Heart right ventricle (tissue), 16 donors: ENCODE measurements at regions not wholly inside any gene's neighbourhood (a gene's known extent, or its start where the extent isn't known, plus 50 kb on each side); places are given as distances from the start of the nearest gene placed in this dataset.

Source experiments
- ATAC-seq, 8 donors: fragments of 200-7000 bp; cut with Tn5 transposase; one replicate each; pipeline ENCODE4 v1.9.1; 2020; ENCODE audit warnings: mild to moderate bottlenecking in 8 of 8, moderate library complexity in 8 of 8, moderate number of reproducible peaks in 1 of 8
- DNase-seq, 2 donors: peaks; one replicate each; pipeline ENCODE4 v3.0.0-alpha.2; 2020
- H3K27ac ChIP-seq, 10 donors: fragments of 200-600 bp; sonication (generic) in 2 of 10; one replicate each; pipeline versions ENCODE4 v1.5.0 to v1.8.0; 2020 to 2022; ENCODE audit warnings: mild to moderate bottlenecking in 3 of 10
- H3K27me3 ChIP-seq, 7 donors: fragments of 200-600 bp; one replicate each; pipeline ENCODE4 v1.8.0; 2021 to 2022; ENCODE audit warnings: mild to moderate bottlenecking in 2 of 7
- H3K36me3 ChIP-seq, 9 donors: fragments of 200-600 bp; sonication (generic) in 1 of 9; one replicate each; pipeline versions ENCODE4 v1.5.0 to v1.8.0; 2020 to 2022; ENCODE audit warnings: mild to moderate bottlenecking in 2 of 9
- H3K4me1 ChIP-seq, 9 donors: fragments of 200-600 bp; sonication (generic) in 1 of 9; one replicate each; pipeline versions ENCODE4 v1.5.0 to v1.8.0; 2020 to 2022; ENCODE audit warnings: mild to moderate bottlenecking in 4 of 9
- H3K4me3 ChIP-seq, 10 donors: fragments of 200-600 bp; sonication (generic) in 2 of 10; one replicate each; pipeline versions ENCODE4 v1.5.0 to v1.8.0; 2020 to 2022; ENCODE audit warnings: mild to moderate bottlenecking in 7 of 10, moderate library complexity in 2 of 10
- H3K9me3 ChIP-seq, 11 donors: fragments of 200-600 bp in 10 of 11; sonication (generic) in 2 of 11; one replicate each; pipeline versions ENCODE4 v1.5.0 to v1.8.0; 2013 to 2022; ENCODE audit warnings: mild to moderate bottlenecking in 2 of 11, control low read depth in 1 of 11, moderate library complexity in 1 of 11
- CTCF ChIP-seq, 9 donors: fragments of 200-600 bp; sonication (generic) in 2 of 9; IDR thresholded peaks; one replicate each; pipeline versions ENCODE4 v1.5.0 to v1.8.0; 2021 to 2022; ENCODE audit warnings: antibody characterized with exemption in 9 of 9, mild to moderate bottlenecking in 5 of 9, moderate library complexity in 1 of 9
- WGBS, 2 donors: extraction: QIAGEN DNeasy Blood & Tissue Kit; methylation state at CpG; one replicate each; pipeline ENCODE4 v1.1.7; 2013; ENCODE audit warnings: inconsistent platforms in 1 of 2; 5-methylcytosine and 5-hydroxymethylcytosine counted together
- intact Hi-C, 10 donors: fragments of 100-400 bp; cut with DNase I; formaldehyde crosslinking; loops; one replicate each; pipeline versions ENCODE4 v1.11.1 to v1.14.2; 2022
- donor health status: Arrhythmogenic right ventricular cardiomyopathy.
- donor health status: ischemic (EF 13 %, LVEDD 7.1; RV severe dilation, severe dysfunction).
- donor health status: healthy with polysubstance abuse.
- donor health status: DM: no; HTN: yes; CAD: no.
- donor health status: DM: no; HTN: no; CAD: no.
- donor health status: ischemic (EF 25% LVEDD 6.9; RV normal size, moderate dysfunction).
- donor health status: ischemic (EF 25% LVEDD 5.7; RV mildly dilated, moderate dysfunction).
- donor health status: healthy.
- donor health status: DM: yes; HTN: yes; CAD: no.
- donor health status: Ischemic cardiomyopathy.
- donor health status: ischemic (EF 35%, LVEDD 5.7; RV mildly dilated, moderate dysfunction).
- donor health status: nonischemic (EF 11% LVEDD 7.7; RV severe dilation, severe dysfunction).
- donor health status: DM: yes; HTN: yes; CAD: no.
- donor health status: PGD.
- donor health status: ischemic (EF 29% LVEDD 5.4; RV normal size, mild dysfunction).
- donor health status: nonischemic (EF 23%, LVEDD 6.1; RV moderate dilation, normal function).

GRCh38 chr10:22837771-22838170 lies 90.1 kb upstream of the ARMC3 start:
- WGBS, 2 donors, result 69 to 77% methylated on average over 1 of the region's 1 CpG
- Histone ChIP-seq H3K27me3 (no peaks in the 10 kb centered on the region), H3K4me1 (no peaks in the 10 kb centered on the region), H3K27ac (no peak overlapping the region), H3K9me3 (no peaks in the 10 kb centered on the region), H3K4me3 (no peak overlapping the region), H3K36me3 (no peaks in the 10 kb centered on the region)
- intact Hi-C loops, result loop anchor here in 1 of 10 donors (10.0 kb wide), 1 partner anchor 123 kb away; the partner anchor contains the start of gene PIP4K2A
- ATAC-seq (no peak), DNase-seq (no peak)
- TF ChIP-seq CTCF (IDR thresholded peaks at IDR 0.05), result no peak

GRCh38 chr10:22837351-22837750 lies 90.5 kb upstream of the ARMC3 start:
- Histone ChIP-seq H3K36me3 (no peaks in the 10 kb centered on the region), H3K27ac (no peak overlapping the region), H3K4me1 (no peaks in the 10 kb centered on the region), H3K4me3 (no peak overlapping the region), H3K27me3 (no peaks in the 10 kb centered on the region), H3K9me3 (no peaks in the 10 kb centered on the region)
- ATAC-seq (no peak), DNase-seq (no peak)
- WGBS, 2 donors, result 88 to 90% methylated on average over 7 of the region's 7 CpGs
- intact Hi-C loops, result loop anchor here in 1 of 10 donors (10.0 kb wide), 1 partner anchor 123 kb away; the partner anchor contains the start of gene PIP4K2A
- TF ChIP-seq CTCF (IDR thresholded peaks at IDR 0.05), result no peak

GRCh38 chr10:22834471-22834870 lies 93.4 kb upstream of the ARMC3 start:
- H3K27me3 ChIP-seq, result no peaks in the 10 kb centered on the region
- no peaks in the 10 kb centered on the region for H3K36me3 ChIP-seq
- no peaks in the 10 kb centered on the region for H3K4me1 ChIP-seq
- no peak for TF ChIP-seq CTCF (IDR thresholded peaks at IDR 0.05)
- H3K4me3 ChIP-seq, result no peak overlapping the region
- no peak overlapping the region for H3K27ac ChIP-seq
- no peak for DNase-seq
- intact Hi-C loops, result loop anchor here in 1 of 10 donors (10.0 kb wide), 1 partner anchor 120 kb away; the partner anchor contains the start of gene PIP4K2A
- WGBS, 2 donors, result 69 to 70% methylated on average over 3 of the region's 3 CpGs
- no peak for ATAC-seq
- H3K9me3 ChIP-seq, result no peaks in the 10 kb centered on the region

GRCh38 chr10:22833781-22834180 lies 94.1 kb upstream of the ARMC3 start:
- Histone ChIP-seq H3K9me3 (no peaks in the 10 kb centered on the region), H3K36me3 (no peaks in the 10 kb centered on the region), H3K4me1 (no peaks in the 10 kb centered on the region), H3K4me3 (no peak overlapping the region), H3K27ac (no peak overlapping the region), H3K27me3 (no peaks in the 10 kb centered on the region)
- intact Hi-C loops, result loop anchor here in 1 of 10 donors (10.0 kb wide), 1 partner anchor 119 kb away; the partner anchor contains the start of gene PIP4K2A
- ATAC-seq (no peak), DNase-seq (no peak)
- TF ChIP-seq CTCF (IDR thresholded peaks at IDR 0.05), result no peak
- 72 to 81% methylated on average over 1 of the region's 1 CpG for WGBS, 2 donors
